Gastrocnemius medialis (tissue), 4 donors: ENCODE measurements at regions not wholly inside any gene's neighbourhood (a gene's known extent, or its start where the extent isn't known, plus 50 kb on each side); places are given as distances from the start of the nearest gene placed in this dataset.

Source experiments
- POLR2A ChIP-seq, 2 donors: fragments of 450-650 bp; IDR thresholded peaks; one replicate each; pipeline ENCODE4 v1.6.1; 2017; ENCODE audit warnings: antibody characterized with exemption in 2 of 2, mild to moderate bottlenecking in 2 of 2, moderate library complexity in 2 of 2
- TF ChIP-seq, protein P1 (sequence below), 5 experiments: fragments of 450-650 bp in 3 of 5; fragments of 200-600 bp in 2 of 5; sonication (generic) in 2 of 5; IDR thresholded peaks in 4 of 5; conservative IDR thresholded peaks in 1 of 5; 1 replicate in 4 of 5; 2 replicates in 1 of 5; pipeline ENCODE4 v1.5.1; 2016 to 2019; ENCODE audit warnings: antibody characterized with exemption in 5 of 5, mild to moderate bottlenecking in 3 of 5, moderate library complexity in 3 of 5

DNA sequence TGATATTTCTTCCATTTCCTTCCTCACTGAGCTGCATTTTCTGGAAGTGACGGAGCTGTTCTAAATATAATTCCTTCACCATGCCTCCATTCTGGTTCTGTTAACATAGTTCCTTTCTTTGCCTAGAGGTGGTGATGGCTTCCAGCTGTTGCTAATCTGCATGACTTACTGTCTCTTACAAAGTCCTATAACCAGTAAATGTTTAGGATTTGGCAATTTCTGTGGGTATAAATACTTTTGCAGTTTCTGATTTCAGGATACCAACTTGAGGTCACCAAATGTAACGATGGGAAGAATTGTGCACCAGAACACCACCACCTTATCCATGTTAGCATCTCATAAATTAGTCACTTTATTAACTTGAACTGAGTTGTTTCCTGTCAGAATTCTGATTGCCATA lies 101.7 kb upstream of the FN1 start:
- no peak for TF ChIP-seq POLR2A (IDR thresholded peaks at IDR 0.05)
- TF ChIP-seq, protein P1, sequence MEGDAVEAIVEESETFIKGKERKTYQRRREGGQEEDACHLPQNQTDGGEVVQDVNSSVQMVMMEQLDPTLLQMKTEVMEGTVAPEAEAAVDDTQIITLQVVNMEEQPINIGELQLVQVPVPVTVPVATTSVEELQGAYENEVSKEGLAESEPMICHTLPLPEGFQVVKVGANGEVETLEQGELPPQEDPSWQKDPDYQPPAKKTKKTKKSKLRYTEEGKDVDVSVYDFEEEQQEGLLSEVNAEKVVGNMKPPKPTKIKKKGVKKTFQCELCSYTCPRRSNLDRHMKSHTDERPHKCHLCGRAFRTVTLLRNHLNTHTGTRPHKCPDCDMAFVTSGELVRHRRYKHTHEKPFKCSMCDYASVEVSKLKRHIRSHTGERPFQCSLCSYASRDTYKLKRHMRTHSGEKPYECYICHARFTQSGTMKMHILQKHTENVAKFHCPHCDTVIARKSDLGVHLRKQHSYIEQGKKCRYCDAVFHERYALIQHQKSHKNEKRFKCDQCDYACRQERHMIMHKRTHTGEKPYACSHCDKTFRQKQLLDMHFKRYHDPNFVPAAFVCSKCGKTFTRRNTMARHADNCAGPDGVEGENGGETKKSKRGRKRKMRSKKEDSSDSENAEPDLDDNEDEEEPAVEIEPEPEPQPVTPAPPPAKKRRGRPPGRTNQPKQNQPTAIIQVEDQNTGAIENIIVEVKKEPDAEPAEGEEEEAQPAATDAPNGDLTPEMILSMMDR (IDR thresholded peaks at IDR 0.05 in 4 of 5, conservative IDR thresholded peaks at IDR 0.05 in 1 of 5), result no peak
